Inflammatory macrophage (primary cell): ENCODE measurements at regions not wholly inside any gene's neighbourhood (a gene's known extent, or its start where the extent isn't known, plus 50 kb on each side); places are given as distances from the start of the nearest gene placed in this dataset.
A peak's percentile ranks its signal among the peaks of the same experiment; 100 is the strongest.
"Not testable (repeated sequence)": the region's sequence is repeated elsewhere in the genome, so short reads cannot be mapped to it uniquely, and the experiment has no call there.

Experiments used
- DNase-seq, 2 donors: peaks; one replicate each; pipeline ENCODE4 v3.0.0-alpha.2; 2020 to 2022

- DNase-seq = no peak
Observed at GRCh38 chr15:66635817-66636216, 66.2 kb upstream of the SMAD6 start.

- not testable (repeated sequence) for DNase-seq
Observed at GRCh38 chr15:66637044-66637443, 65.0 kb upstream of the SMAD6 start.

GRCh38 chr15:66638377-66638776, 63.7 kb upstream of the SMAD6 start:
- DNase-seq = no peak

GRCh38 chr15:66641485-66642315, 60.3 kb upstream of the SMAD6 start:
- DNase-seq = no peak

GRCh38 chr15:66642514-66642913, 59.5 kb upstream of the SMAD6 start:
- DNase-seq = no peak

GRCh38 chr15:66643033-66643432, 59.0 kb upstream of the SMAD6 start:
- DNase-seq = no peak

- DNase-seq = no peak
Observed at GRCh38 chr15:66644000-66644787, 57.8 kb upstream of the SMAD6 start.

- DNase-seq = no peak
Observed at GRCh38 chr15:66644869-66645268, 57.2 kb upstream of the SMAD6 start.

GRCh38 chr15:66646308-66646707, 55.7 kb upstream of the SMAD6 start:
- DNase-seq = no peak

GRCh38 chr15:66646799-66647198, 55.2 kb upstream of the SMAD6 start:
- DNase-seq = no peak

- DNase-seq = no peak
Observed at GRCh38 chr15:66647358-66647757, 54.7 kb upstream of the SMAD6 start.

GRCh38 chr15:66648588-66648987, 53.4 kb upstream of the SMAD6 start:
- DNase-seq = no peak

GRCh38 chr15:66649235-66649984, 52.6 kb upstream of the SMAD6 start:
- DNase-seq = no peak

GRCh38 chr15:66650433-66650832, 51.6 kb upstream of the SMAD6 start:
- DNase-seq = peak; percentile 90 to 93

- peak; percentile 70 to 84 for DNase-seq
Observed at GRCh38 chr15:66651198-66651597, 50.8 kb upstream of the SMAD6 start.

- no peak for DNase-seq
Observed at GRCh38 chr15:66651913-66652642, 50.0 kb upstream of the SMAD6 start.
